HEK293 (cell line): ENCODE measurements at regions not wholly inside any gene's neighbourhood (a gene's known extent, or its start where the extent isn't known, plus 50 kb on each side); places are given as distances from the start of the nearest gene placed in this dataset.

Experiments used
- CTCF ChIA-PET: fragments of 350-600 bp; formaldehyde crosslinking; extraction: SDS; loops from one replicate; lab custom pipeline; 2021; ENCODE audit warnings: antibody characterized with exemption; lab: Yijun Ruan, JAX
- POLR2A ChIA-PET: fragments of 300-600 bp; formaldehyde crosslinking; extraction: SDS; loops from one replicate; lab custom pipeline; 2020; ENCODE audit warnings: antibody characterized with exemption, inconsistent platforms; lab: Yijun Ruan, JAX
- H3K27ac ChIP-seq: fragments of 200-500 bp; sonication (Bioruptor generic); 2 replicates; pipeline ENCODE4 v1.5.1; 2014; ENCODE audit warnings: low read depth, low read length, control low read depth, inconsistent platforms; ENCODE audit errors: extremely low read depth
- H3K36me3 ChIP-seq, 2 experiments: fragments of 200-500 bp in 1 of 2; sonication (Bioruptor generic) in 1 of 2; 1 replicate in 1 of 2; 2 replicates in 1 of 2; pipeline ENCODE4 v1.5.1; 2014 to 2017; ENCODE audit warnings: inconsistent platforms in 2 of 2, low read length in 2 of 2; ENCODE audit not compliant: control insufficient read depth in 2 of 2, insufficient read depth in 1 of 2
- H3K4me1 ChIP-seq: fragments of 200-500 bp; sonication (Bioruptor generic); 2 replicates; pipeline ENCODE4 v1.5.1; 2014; ENCODE audit warnings: mild to moderate bottlenecking, low read length, inconsistent platforms; ENCODE audit not compliant: control insufficient read depth, insufficient read depth
- H3K4me3 ChIP-seq: 2 replicates; pipeline ENCODE4 v1.5.1; 2011; ENCODE audit warnings: low read depth, mild to moderate bottlenecking, control low read depth, low read length, moderate library complexity
- H3K9me3 ChIP-seq: fragments of 200-500 bp; sonication (Bioruptor generic); 2 replicates; pipeline ENCODE4 v1.5.1; 2014; ENCODE audit warnings: low read depth, low read length, inconsistent platforms; ENCODE audit not compliant: control insufficient read depth, insufficient read depth
- AEBP2 ChIP-seq: fragments of 450-650 bp; formaldehyde crosslinking; IDR thresholded peaks from 2 replicates; pipeline ENCODE4 v1.5.1; 2016; ENCODE audit warnings: missing biosample characterization, missing genetic modification characterization, borderline replicate concordance
- KLF10 ChIP-seq: fragments of 450-650 bp; IDR thresholded peaks from 2 replicates; pipeline ENCODE4 v1.5.1; 2018; ENCODE audit warnings: missing biosample characterization, mild to moderate bottlenecking, missing genetic modification characterization
- KLF8 ChIP-seq: fragments of 450-650 bp; formaldehyde crosslinking; IDR thresholded peaks from 2 replicates; pipeline ENCODE4 v1.5.1; 2016; ENCODE audit warnings: missing biosample characterization, missing genetic modification characterization
- MZF1 ChIP-seq: fragments of 450-650 bp; formaldehyde crosslinking; IDR thresholded peaks from 2 replicates; pipeline ENCODE4 v1.5.1; 2017; ENCODE audit warnings: missing biosample characterization, missing genetic modification characterization, borderline replicate concordance
- PBX3 ChIP-seq: sonication (generic); formaldehyde crosslinking; IDR thresholded peaks from 2 replicates; pipeline ENCODE4 v1.8.1; 2022; ENCODE audit warnings: mild to moderate bottlenecking, moderate library complexity, missing genetic modification reagents
- TCF7L2 ChIP-seq: IDR thresholded peaks from 2 replicates; pipeline ENCODE4 v1.6.1; 2011; ENCODE audit warnings: low read depth, mild to moderate bottlenecking, inconsistent platforms, low read length, moderate library complexity, borderline replicate concordance
- TRIM28 ChIP-seq: IDR thresholded peaks from 2 replicates; pipeline ENCODE4 v1.6.1; 2011; ENCODE audit warnings: low read length, control low read depth, borderline replicate concordance
- ZBTB49 ChIP-seq: fragments of 450-650 bp; formaldehyde crosslinking; IDR thresholded peaks from 2 replicates; pipeline ENCODE4 v1.5.1; 2016; ENCODE audit warnings: missing biosample characterization, missing genetic modification characterization, low read depth
- ZFHX2 ChIP-seq: fragments of 450-650 bp; formaldehyde crosslinking; conservative IDR thresholded peaks from 2 replicates; pipeline ENCODE4 v1.5.1; 2016; ENCODE audit warnings: missing biosample characterization, missing genetic modification characterization
- ZNF121 ChIP-seq: fragments of 450-650 bp; formaldehyde crosslinking; IDR thresholded peaks from 2 replicates; pipeline ENCODE4 v1.5.1; 2016; ENCODE audit warnings: missing biosample characterization, missing genetic modification characterization
- ZNF138 ChIP-seq: fragments of 450-650 bp; formaldehyde crosslinking; IDR thresholded peaks from 2 replicates; pipeline ENCODE4 v1.5.1; 2016; ENCODE audit warnings: missing biosample characterization, missing genetic modification characterization, borderline replicate concordance
- ZNF140 ChIP-seq: fragments of 450-650 bp; formaldehyde crosslinking; IDR thresholded peaks from 2 replicates; pipeline ENCODE4 v1.5.1; 2016; ENCODE audit warnings: missing biosample characterization, missing genetic modification characterization
- ZNF148 ChIP-seq: fragments of 450-650 bp; formaldehyde crosslinking; IDR thresholded peaks from 2 replicates; pipeline ENCODE4 v1.5.0; 2017; ENCODE audit warnings: missing biosample characterization, missing genetic modification characterization, borderline replicate concordance
- ZNF157 ChIP-seq: fragments of 450-650 bp; formaldehyde crosslinking; IDR thresholded peaks from 2 replicates; pipeline ENCODE4 v1.5.1; 2016; ENCODE audit warnings: missing biosample characterization, missing genetic modification characterization
- ZNF175 ChIP-seq: fragments of 450-650 bp; formaldehyde crosslinking; IDR thresholded peaks from 2 replicates; pipeline ENCODE4 v1.5.1; 2016; ENCODE audit warnings: missing biosample characterization, missing genetic modification characterization
- ZNF350 ChIP-seq: fragments of 450-650 bp; formaldehyde crosslinking; IDR thresholded peaks from 2 replicates; pipeline ENCODE4 v1.5.0; 2017; ENCODE audit warnings: missing biosample characterization, mild to moderate bottlenecking, missing genetic modification characterization
- ZNF354C ChIP-seq: fragments of 450-650 bp; formaldehyde crosslinking; IDR thresholded peaks from 2 replicates; pipeline ENCODE4 v1.5.1; 2016; ENCODE audit warnings: missing biosample characterization, missing genetic modification characterization, low read depth, borderline replicate concordance
- ZNF366 ChIP-seq: fragments of 450-650 bp; formaldehyde crosslinking; conservative IDR thresholded peaks from 2 replicates; pipeline ENCODE4 v1.5.1; 2016; ENCODE audit warnings: missing biosample characterization, missing genetic modification characterization
- ZNF37A ChIP-seq: fragments of 450-650 bp; IDR thresholded peaks from 2 replicates; pipeline ENCODE4 v1.5.1; 2018; ENCODE audit warnings: missing biosample characterization, missing genetic modification characterization
- ZNF571 ChIP-seq: fragments of 450-650 bp; formaldehyde crosslinking; IDR thresholded peaks from 2 replicates; pipeline ENCODE4 v1.5.0; 2017; ENCODE audit warnings: missing biosample characterization, missing genetic modification characterization
- ZNF624 ChIP-seq: fragments of 450-650 bp; formaldehyde crosslinking; IDR thresholded peaks from 2 replicates; pipeline ENCODE4 v1.5.1; 2017; ENCODE audit warnings: missing biosample characterization, missing genetic modification characterization
- ZNF670 ChIP-seq: fragments of 450-650 bp; formaldehyde crosslinking; IDR thresholded peaks from 2 replicates; pipeline ENCODE4 v1.5.1; 2016; ENCODE audit warnings: missing biosample characterization, missing genetic modification characterization, low read depth
- ZNF701 ChIP-seq: fragments of 450-650 bp; formaldehyde crosslinking; IDR thresholded peaks from 2 replicates; pipeline ENCODE4 v1.5.1; 2016; ENCODE audit warnings: missing biosample characterization, missing genetic modification characterization
- ZNF776 ChIP-seq: fragments of 450-650 bp; formaldehyde crosslinking; IDR thresholded peaks from 2 replicates; pipeline ENCODE4 v1.5.0; 2017; ENCODE audit warnings: missing biosample characterization, missing genetic modification characterization, borderline replicate concordance
- TF ChIP-seq, protein P1 (sequence below): fragments of 450-650 bp; formaldehyde crosslinking; IDR thresholded peaks from 2 replicates; pipeline ENCODE4 v1.5.1; 2016; ENCODE audit warnings: missing biosample characterization, missing genetic modification characterization
- TF ChIP-seq, protein P2 (sequence below): fragments of 450-650 bp; formaldehyde crosslinking; IDR thresholded peaks from 2 replicates; pipeline ENCODE4 v1.5.1; 2017; ENCODE audit warnings: missing biosample characterization, missing genetic modification characterization

DNA sequence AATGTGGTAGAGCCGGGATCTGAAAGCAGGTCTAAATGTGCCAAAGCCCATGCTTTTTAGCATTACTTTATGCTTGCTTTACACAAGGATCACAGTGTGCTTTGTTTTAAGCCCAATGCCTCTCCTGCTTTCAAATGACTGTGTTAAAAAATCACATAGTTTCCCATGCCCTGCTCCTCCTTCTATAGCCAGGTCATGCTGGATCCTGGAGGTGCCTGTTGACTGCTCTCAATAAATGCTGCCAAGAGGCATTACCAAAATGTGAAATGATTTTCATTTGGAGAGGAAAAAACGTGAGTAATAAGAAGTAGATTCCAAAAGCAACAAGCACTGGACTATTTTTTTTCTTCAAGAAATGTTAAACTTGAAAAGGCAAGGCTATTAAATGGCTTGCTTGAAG, 420.7 kb upstream of the USP24 start:
- Histone ChIP-seq H3K9me3 (no peaks in the 10 kb centered on the region), H3K4me1 (no peaks in the 10 kb centered on the region), H3K4me3 (no peak overlapping the region), H3K36me3 (no peaks in the 10 kb centered on the region), H3K27ac (no peak overlapping the region)
- no peak for TF ChIP-seq AEBP2 (tag by site-specific recombination)
- no peak for TF ChIP-seq ZNF350
- TF ChIP-seq, protein P1, sequence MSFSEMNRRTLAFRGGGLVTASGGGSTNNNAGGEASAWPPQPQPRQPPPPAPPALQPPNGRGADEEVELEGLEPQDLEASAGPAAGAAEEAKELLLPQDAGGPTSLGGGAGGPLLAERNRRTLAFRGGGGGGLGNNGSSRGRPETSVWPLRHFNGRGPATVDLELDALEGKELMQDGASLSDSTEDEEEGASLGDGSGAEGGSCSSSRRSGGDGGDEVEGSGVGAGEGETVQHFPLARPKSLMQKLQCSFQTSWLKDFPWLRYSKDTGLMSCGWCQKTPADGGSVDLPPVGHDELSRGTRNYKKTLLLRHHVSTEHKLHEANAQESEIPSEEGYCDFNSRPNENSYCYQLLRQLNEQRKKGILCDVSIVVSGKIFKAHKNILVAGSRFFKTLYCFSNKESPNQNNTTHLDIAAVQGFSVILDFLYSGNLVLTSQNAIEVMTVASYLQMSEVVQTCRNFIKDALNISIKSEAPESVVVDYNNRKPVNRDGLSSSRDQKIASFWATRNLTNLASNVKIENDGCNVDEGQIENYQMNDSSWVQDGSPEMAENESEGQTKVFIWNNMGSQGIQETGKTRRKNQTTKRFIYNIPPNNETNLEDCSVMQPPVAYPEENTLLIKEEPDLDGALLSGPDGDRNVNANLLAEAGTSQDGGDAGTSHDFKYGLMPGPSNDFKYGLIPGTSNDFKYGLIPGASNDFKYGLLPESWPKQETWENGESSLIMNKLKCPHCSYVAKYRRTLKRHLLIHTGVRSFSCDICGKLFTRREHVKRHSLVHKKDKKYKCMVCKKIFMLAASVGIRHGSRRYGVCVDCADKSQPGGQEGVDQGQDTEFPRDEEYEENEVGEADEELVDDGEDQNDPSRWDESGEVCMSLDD (tag by site-specific recombination) = no peak
- no peak for TF ChIP-seq TRIM28
- no peak for TF ChIP-seq KLF10 (tag by site-specific recombination)
- TF ChIP-seq, protein P2, sequence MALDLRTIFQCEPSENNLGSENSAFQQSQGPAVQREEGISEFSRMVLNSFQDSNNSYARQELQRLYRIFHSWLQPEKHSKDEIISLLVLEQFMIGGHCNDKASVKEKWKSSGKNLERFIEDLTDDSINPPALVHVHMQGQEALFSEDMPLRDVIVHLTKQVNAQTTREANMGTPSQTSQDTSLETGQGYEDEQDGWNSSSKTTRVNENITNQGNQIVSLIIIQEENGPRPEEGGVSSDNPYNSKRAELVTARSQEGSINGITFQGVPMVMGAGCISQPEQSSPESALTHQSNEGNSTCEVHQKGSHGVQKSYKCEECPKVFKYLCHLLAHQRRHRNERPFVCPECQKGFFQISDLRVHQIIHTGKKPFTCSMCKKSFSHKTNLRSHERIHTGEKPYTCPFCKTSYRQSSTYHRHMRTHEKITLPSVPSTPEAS (tag by site-specific recombination) = no peak
- TF ChIP-seq ZNF354C (tag by site-specific recombination) = no peak
- no peak for TF ChIP-seq ZFHX2 (tag by site-specific recombination)
- TF ChIP-seq ZNF776 (tag by site-specific recombination) = no peak
- TF ChIP-seq ZNF140 (tag by site-specific recombination) = no peak
- no peak for TF ChIP-seq ZNF670
- TF ChIP-seq ZNF148 (tag by site-specific recombination) = no peak
- no peak for TF ChIP-seq ZNF138 (tag by site-specific recombination)
- no peak for TF ChIP-seq TCF7L2
- TF ChIP-seq MZF1 (tag by site-specific recombination) = no peak
- no peak for TF ChIP-seq ZNF701 (tag by site-specific recombination)
- TF ChIP-seq ZNF366 (tag by site-specific recombination) = no peak
- no peak for TF ChIP-seq ZNF37A (tag by site-specific recombination)
- CTCF ChIA-PET = no interaction called here
- POLR2A ChIA-PET = no interaction called here

- no peaks in the 10 kb centered on the region for H3K36me3 ChIP-seq
- no peak overlapping the region for H3K4me3 ChIP-seq
- no peaks in the 10 kb centered on the region for H3K4me1 ChIP-seq
- H3K9me3 ChIP-seq = no peaks in the 10 kb centered on the region
- CTCF ChIA-PET = no interaction called here
- H3K27ac ChIP-seq = no peak overlapping the region
- POLR2A ChIA-PET = no interaction called here
- no peak for TF ChIP-seq ZBTB49
- no peak for TF ChIP-seq ZFHX2 (tag by site-specific recombination)
- TF ChIP-seq ZNF624 (tag by site-specific recombination) = no peak
- no peak for TF ChIP-seq ZNF157 (tag by site-specific recombination)
- TF ChIP-seq ZNF175 = no peak
- no peak for TF ChIP-seq KLF8 (tag by site-specific recombination)
- no peak for TF ChIP-seq ZNF121 (tag by site-specific recombination)
- no peak for TF ChIP-seq PBX3 (CRISPR knock-in tag)
- no peak for TF ChIP-seq ZNF571
Measured at GRCh38 chr1:55634516-55634915, 419.4 kb upstream of the USP24 start.
